H9 (cell line): ENCODE measurements at regions not wholly inside any gene's neighbourhood (a gene's known extent, or its start where the extent isn't known, plus 50 kb on each side); places are given as distances from the start of the nearest gene placed in this dataset.

Experiments used
- DNase-seq: peaks from one replicate; pipeline ENCODE4 v3.0.0-alpha.2; 2017
- H2AFZ ChIP-seq: one replicate; pipeline ENCODE4 v1.6.1; 2013; ENCODE audit warnings: mild to moderate bottlenecking, low read length, control low read depth, moderate library complexity
- H2AK5ac ChIP-seq: 2 replicates; pipeline ENCODE4 v1.6.1; 2013; ENCODE audit warnings: low read length, control low read depth, mixed read lengths; ENCODE audit not compliant: insufficient read length
- H2BK120ac ChIP-seq: one replicate; pipeline ENCODE4 v1.6.1; 2013; ENCODE audit warnings: low read depth, mild to moderate bottlenecking, low read length, control low read depth, inconsistent platforms; ENCODE audit not compliant: poor library complexity, severe bottlenecking
- H2BK12ac ChIP-seq: 2 replicates; pipeline ENCODE4 v1.6.1; 2013; ENCODE audit warnings: low read length, control low read depth, mixed read lengths, low read depth; ENCODE audit not compliant: insufficient read length
- H2BK15ac ChIP-seq: 2 replicates; pipeline ENCODE4 v1.6.1; 2013; ENCODE audit warnings: low read depth, low read length, control low read depth
- H2BK20ac ChIP-seq: one replicate; pipeline ENCODE4 v1.6.1; 2013; ENCODE audit warnings: low read depth, mild to moderate bottlenecking, low read length, control low read depth, inconsistent platforms; ENCODE audit not compliant: poor library complexity, severe bottlenecking
- H2BK5ac ChIP-seq: 2 replicates; pipeline ENCODE4 v1.6.1; 2013; ENCODE audit warnings: low read length, control low read depth, mixed read lengths; ENCODE audit not compliant: insufficient read length
- H3K14ac ChIP-seq: 2 replicates; pipeline ENCODE4 v1.6.1; 2013; ENCODE audit warnings: low read length, control low read depth; ENCODE audit not compliant: insufficient read depth
- H3K18ac ChIP-seq: 2 replicates; pipeline ENCODE4 v1.6.1; 2013; ENCODE audit warnings: low read depth, mild to moderate bottlenecking, mixed read lengths, low read length, control low read depth; ENCODE audit not compliant: insufficient read length
- H3K23ac ChIP-seq: 2 replicates; pipeline ENCODE4 v1.6.1; 2013; ENCODE audit warnings: low read length, control low read depth, mixed read lengths, low read depth; ENCODE audit not compliant: insufficient read length
- H3K23me2 ChIP-seq: 2 replicates; pipeline ENCODE4 v1.6.1; 2013; ENCODE audit warnings: low read depth, mild to moderate bottlenecking, mixed read lengths, low read length, control low read depth; ENCODE audit not compliant: insufficient read length, poor library complexity, severe bottlenecking
- H3K27ac ChIP-seq: 2 replicates; pipeline ENCODE4 v1.5.1; 2013; ENCODE audit warnings: low read length, control low read depth, mixed read lengths, low read depth; ENCODE audit not compliant: insufficient read length
- H3K27me3 ChIP-seq: 2 replicates; pipeline ENCODE4 v1.6.1; 2013; ENCODE audit warnings: low read length, control low read depth, inconsistent platforms; ENCODE audit not compliant: insufficient read depth
- H3K4ac ChIP-seq: 2 replicates; pipeline ENCODE4 v1.6.1; 2013; ENCODE audit warnings: low read depth, mild to moderate bottlenecking, control low read depth, inconsistent platforms, low read length, moderate library complexity
- H3K4me1 ChIP-seq: 2 replicates; pipeline ENCODE4 v1.6.1; 2013; ENCODE audit warnings: low read length, control low read depth, inconsistent platforms; ENCODE audit not compliant: insufficient read depth
- H3K4me2 ChIP-seq: 2 replicates; pipeline ENCODE4 v1.6.1; 2013; ENCODE audit warnings: low read length, control low read depth, mixed read lengths; ENCODE audit not compliant: insufficient read length, insufficient read depth
- H3K56ac ChIP-seq: 2 replicates; pipeline ENCODE4 v1.6.1; 2013; ENCODE audit warnings: low read depth, mild to moderate bottlenecking, mixed read lengths, low read length, control low read depth; ENCODE audit not compliant: insufficient read length
- H3K79me1 ChIP-seq: 2 replicates; pipeline ENCODE4 v1.6.1; 2013; ENCODE audit warnings: low read depth, mild to moderate bottlenecking, moderate library complexity, low read length, control low read depth, inconsistent platforms; ENCODE audit not compliant: insufficient read depth, poor library complexity, severe bottlenecking
- H3K79me2 ChIP-seq: 2 replicates; pipeline ENCODE4 v1.6.1; 2013; ENCODE audit warnings: low read length, control low read depth, inconsistent platforms; ENCODE audit not compliant: insufficient read depth
- H3K9ac ChIP-seq: 2 replicates; pipeline ENCODE4 v1.6.1; 2013; ENCODE audit warnings: low read length, control low read depth, mixed read lengths; ENCODE audit not compliant: insufficient read length; ENCODE audit errors: extremely low read depth
- H3K9me3 ChIP-seq: one replicate; pipeline ENCODE4 v1.6.1; 2013; ENCODE audit warnings: low read depth, low read length, inconsistent platforms; ENCODE audit not compliant: control insufficient read depth
- H3T11ph ChIP-seq: one replicate; pipeline ENCODE4 v1.6.1; 2013; ENCODE audit warnings: mild to moderate bottlenecking, low read length, control low read depth, inconsistent platforms
- H4K20me1 ChIP-seq: one replicate; pipeline ENCODE4 v1.6.1; 2013; ENCODE audit not compliant: control insufficient read depth, insufficient read length, insufficient read depth
- H4K5ac ChIP-seq: 2 replicates; pipeline ENCODE4 v1.6.1; 2013; ENCODE audit warnings: low read depth, mild to moderate bottlenecking, mixed read lengths, low read length, control low read depth; ENCODE audit not compliant: insufficient read length
- H4K8ac ChIP-seq: replicated peaks from 2 replicates; pipeline ENCODE4 v1.6.1; 2013; ENCODE audit warnings: low read length, control low read depth, mixed read lengths, low read depth; ENCODE audit not compliant: insufficient read length
- H4K91ac ChIP-seq: 2 replicates; pipeline ENCODE4 v1.6.1; 2013; ENCODE audit warnings: low read depth, mild to moderate bottlenecking, moderate library complexity, mixed read lengths, low read length, control low read depth; ENCODE audit not compliant: insufficient read length
- H3K27ac Mint-ChIP-seq, 3 experiments: 2 replicates in 2 of 3; 3 replicates in 1 of 3; pipeline ENCODE4 v1.8.0; 2020 to 2021; ENCODE audit warnings: mixed read lengths in 3 of 3, mild to moderate bottlenecking in 1 of 3, moderate library complexity in 1 of 3
- H3K27me3 Mint-ChIP-seq: 2 replicates; pipeline ENCODE4 v1.8.0; 2021; ENCODE audit warnings: low read depth, mild to moderate bottlenecking, moderate library complexity, mixed read lengths
- H3K36me3 Mint-ChIP-seq, 3 experiments: 2 replicates in 2 of 3; 3 replicates in 1 of 3; pipeline ENCODE4 v1.8.0; 2020 to 2021; ENCODE audit warnings: low read depth in 3 of 3, mixed read lengths in 3 of 3; ENCODE audit not compliant: insufficient read depth in 1 of 3
- H3K4me1 Mint-ChIP-seq, 2 experiments: 2 replicates each; pipeline ENCODE4 v1.8.0; 2020; ENCODE audit warnings: mixed read lengths in 2 of 2
- H3K4me3 Mint-ChIP-seq, 2 experiments: 2 replicates in 1 of 2; 3 replicates in 1 of 2; pipeline ENCODE4 v1.8.0; 2020 to 2021; ENCODE audit warnings: mild to moderate bottlenecking in 2 of 2, mixed read lengths in 2 of 2, moderate library complexity in 1 of 2
- H3K9me3 Mint-ChIP-seq, 2 experiments: 2 replicates in 1 of 2; 3 replicates in 1 of 2; pipeline ENCODE4 v1.8.0; 2020; ENCODE audit warnings: mild to moderate bottlenecking in 2 of 2, mixed read lengths in 2 of 2, moderate library complexity in 1 of 2
- WGBS: extraction: QIAGEN DNeasy Blood & Tissue Kit; methylation state at CpG from one replicate; pipeline ENCODE4 v1.1.7; 2013; ENCODE audit warnings: missing lambda C conversion rate, low lambda C conversion rate, mixed read lengths; ENCODE audit not compliant: insufficient read length; ENCODE audit errors: extremely low coverage; 5-methylcytosine and 5-hydroxymethylcytosine counted together
- TF ChIP-seq, protein P1 (sequence below): fragments of 200-600 bp; sonication (generic); conservative IDR thresholded peaks from 3 replicates; pipeline ENCODE4 v1.8.0; 2021; ENCODE audit warnings: antibody characterized with exemption, mild to moderate bottlenecking

DNA sequence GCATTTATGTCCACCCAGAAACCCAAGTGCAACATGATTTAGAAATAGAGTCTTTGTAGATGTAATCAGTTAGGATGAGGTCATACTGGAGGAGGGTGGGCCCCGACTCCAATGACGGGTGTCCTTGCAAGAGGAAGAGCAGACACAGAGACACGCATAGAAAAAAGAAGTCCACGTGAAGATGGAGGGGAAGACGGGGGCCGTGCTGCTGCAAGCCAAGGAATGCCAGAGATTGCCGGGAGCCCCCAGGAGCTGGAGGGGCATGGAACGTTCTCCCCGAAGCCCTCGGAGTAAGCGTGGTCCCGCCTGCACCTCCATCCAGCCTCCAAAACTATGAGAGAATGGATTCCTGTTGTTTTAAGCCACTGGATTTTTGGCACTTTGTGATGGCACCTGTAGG is 51.6 kb downstream of the PTGR3 start:
- H3K4me3 Mint-ChIP-seq, result no peak overlapping the region
- no peaks in the 10 kb centered on the region for H3K79me1 ChIP-seq
- no peak overlapping the region for H4K8ac ChIP-seq
- no peak overlapping the region for H3K4ac ChIP-seq
- H2BK120ac ChIP-seq, result no peak overlapping the region
- no peaks in the 10 kb centered on the region for H4K20me1 ChIP-seq
- H2BK15ac ChIP-seq, result no peak overlapping the region
- no peak overlapping the region for H3K9ac ChIP-seq
- no peaks in the 10 kb centered on the region for H3K23me2 ChIP-seq
- no peak overlapping the region for H2BK12ac ChIP-seq
- H2BK20ac ChIP-seq, result no peak overlapping the region
- no peak overlapping the region for H3K4me2 ChIP-seq
- no CpG with 5 or more reads among the region's 12 CpGs for WGBS
- no peak overlapping the region; the same call in 1 of the 2 replicates for H3K14ac ChIP-seq
- no peak overlapping the region for H2BK5ac ChIP-seq
- no peak overlapping the region for H2AFZ ChIP-seq
- no peak for DNase-seq
- H3K27ac ChIP-seq, result no peak overlapping the region
- no peak overlapping the region for H3K23ac ChIP-seq
- H3K27ac Mint-ChIP-seq, result no peak overlapping the region
- H3K36me3 Mint-ChIP-seq, result peaks cover 2 to 15% (median 6%) of the 10 kb centered on the region in 3 experiments; a peak in 5 of 7 replicates
- H3K79me2 ChIP-seq, result no peaks in the 10 kb centered on the region
- H3K4me1 ChIP-seq, result no peaks in the 10 kb centered on the region
- H3K27me3 ChIP-seq, result no peaks in the 10 kb centered on the region
- no peak overlapping the region for H3K56ac ChIP-seq
- H3K9me3 ChIP-seq, result no peaks in the 10 kb centered on the region
- TF ChIP-seq, protein P1, sequence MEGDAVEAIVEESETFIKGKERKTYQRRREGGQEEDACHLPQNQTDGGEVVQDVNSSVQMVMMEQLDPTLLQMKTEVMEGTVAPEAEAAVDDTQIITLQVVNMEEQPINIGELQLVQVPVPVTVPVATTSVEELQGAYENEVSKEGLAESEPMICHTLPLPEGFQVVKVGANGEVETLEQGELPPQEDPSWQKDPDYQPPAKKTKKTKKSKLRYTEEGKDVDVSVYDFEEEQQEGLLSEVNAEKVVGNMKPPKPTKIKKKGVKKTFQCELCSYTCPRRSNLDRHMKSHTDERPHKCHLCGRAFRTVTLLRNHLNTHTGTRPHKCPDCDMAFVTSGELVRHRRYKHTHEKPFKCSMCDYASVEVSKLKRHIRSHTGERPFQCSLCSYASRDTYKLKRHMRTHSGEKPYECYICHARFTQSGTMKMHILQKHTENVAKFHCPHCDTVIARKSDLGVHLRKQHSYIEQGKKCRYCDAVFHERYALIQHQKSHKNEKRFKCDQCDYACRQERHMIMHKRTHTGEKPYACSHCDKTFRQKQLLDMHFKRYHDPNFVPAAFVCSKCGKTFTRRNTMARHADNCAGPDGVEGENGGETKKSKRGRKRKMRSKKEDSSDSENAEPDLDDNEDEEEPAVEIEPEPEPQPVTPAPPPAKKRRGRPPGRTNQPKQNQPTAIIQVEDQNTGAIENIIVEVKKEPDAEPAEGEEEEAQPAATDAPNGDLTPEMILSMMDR, result no peak
- no peaks in the 10 kb centered on the region; the same call in none of the 2 replicates for H3K27me3 Mint-ChIP-seq
- no peak overlapping the region for H2AK5ac ChIP-seq
- no peak overlapping the region for H3T11ph ChIP-seq
- peaks cover 12 to 17% of the 10 kb centered on the region in 2 experiments for H3K9me3 Mint-ChIP-seq
- no peak overlapping the region for H4K5ac ChIP-seq
- no peak overlapping the region for H4K91ac ChIP-seq
- H3K18ac ChIP-seq, result no peak overlapping the region
- peaks cover 11 to 16% of the 10 kb centered on the region in 2 experiments for H3K4me1 Mint-ChIP-seq
